Renal cortex interstitium (tissue), 11 donors: ENCODE measurements at regions not wholly inside any gene's neighbourhood (a gene's known extent, or its start where the extent isn't known, plus 50 kb on each side); places are given as distances from the start of the nearest gene placed in this dataset.
"Not testable (repeated sequence)": the region's sequence is repeated elsewhere in the genome, so short reads cannot be mapped to it uniquely, and the experiment has no call there.

Source experiments
- DNase-seq, 11 donors: peaks; one replicate each; pipeline ENCODE4 v3.0.0-alpha.2; 2013; ENCODE audit warnings: low read depth in 9 of 11, low spot score in 4 of 11; ENCODE audit errors: extremely low read depth in 1 of 11

- DNase-seq: no peak
These were observed 183.0 kb upstream of the PHACTR1 start for GRCh38 chr6:12533586-12533985.

GRCh38 chr6:12534069-12534853 is 182.3 kb upstream of the PHACTR1 start:
- no peak for DNase-seq

GRCh38 chr6:12535586-12536314 is 180.8 kb upstream of the PHACTR1 start:
- DNase-seq: no peak

GRCh38 chr6:12536416-12536815 is 180.2 kb upstream of the PHACTR1 start:
- no peak for DNase-seq

- DNase-seq: no peak
These were observed 179.2 kb upstream of the PHACTR1 start for GRCh38 chr6:12537389-12537788.

- no peak for DNase-seq
These were observed 177.6 kb upstream of the PHACTR1 start for GRCh38 chr6:12538881-12539357.

GRCh38 chr6:12542319-12543115 is 174.1 kb upstream of the PHACTR1 start:
- not testable (repeated sequence) for DNase-seq

- DNase-seq: no peak
These were observed 172.6 kb upstream of the PHACTR1 start for GRCh38 chr6:12543953-12544352.

GRCh38 chr6:12544821-12545565 is 171.6 kb upstream of the PHACTR1 start:
- DNase-seq: no peak

- DNase-seq: no peak
These were observed 170.8 kb upstream of the PHACTR1 start for GRCh38 chr6:12545619-12546409.

GRCh38 chr6:12546410-12547002 is 170.1 kb upstream of the PHACTR1 start:
- no peak for DNase-seq

GRCh38 chr6:12548526-12548925 is 168.0 kb upstream of the PHACTR1 start:
- DNase-seq: no peak

GRCh38 chr6:12549445-12549844 is 167.1 kb upstream of the PHACTR1 start:
- DNase-seq: not testable (repeated sequence)

GRCh38 chr6:12554820-12555219 is 161.7 kb upstream of the PHACTR1 start:
- not testable (repeated sequence) for DNase-seq

- DNase-seq: no peak
These were observed 161.3 kb upstream of the PHACTR1 start for GRCh38 chr6:12555267-12555666.

GRCh38 chr6:12555781-12556180 is 160.8 kb upstream of the PHACTR1 start:
- no peak for DNase-seq

GRCh38 chr6:12557765-12558164 is 158.8 kb upstream of the PHACTR1 start:
- DNase-seq: no peak

- no peak for DNase-seq
These were observed 156.3 kb upstream of the PHACTR1 start for GRCh38 chr6:12560315-12560714.
